D341Med (cell line): ENCODE measurements at regions not wholly inside any gene's neighbourhood (a gene's known extent, or its start where the extent isn't known, plus 50 kb on each side); places are given as distances from the start of the nearest gene placed in this dataset.
"Not testable (repeated sequence)": the region's sequence is repeated elsewhere in the genome, so short reads cannot be mapped to it uniquely, and the experiment has no call there.

Experiments used
- DNase-seq: peaks from one replicate; pipeline ENCODE4 v3.0.0; 2012; ENCODE audit warnings: low spot score

DNA sequence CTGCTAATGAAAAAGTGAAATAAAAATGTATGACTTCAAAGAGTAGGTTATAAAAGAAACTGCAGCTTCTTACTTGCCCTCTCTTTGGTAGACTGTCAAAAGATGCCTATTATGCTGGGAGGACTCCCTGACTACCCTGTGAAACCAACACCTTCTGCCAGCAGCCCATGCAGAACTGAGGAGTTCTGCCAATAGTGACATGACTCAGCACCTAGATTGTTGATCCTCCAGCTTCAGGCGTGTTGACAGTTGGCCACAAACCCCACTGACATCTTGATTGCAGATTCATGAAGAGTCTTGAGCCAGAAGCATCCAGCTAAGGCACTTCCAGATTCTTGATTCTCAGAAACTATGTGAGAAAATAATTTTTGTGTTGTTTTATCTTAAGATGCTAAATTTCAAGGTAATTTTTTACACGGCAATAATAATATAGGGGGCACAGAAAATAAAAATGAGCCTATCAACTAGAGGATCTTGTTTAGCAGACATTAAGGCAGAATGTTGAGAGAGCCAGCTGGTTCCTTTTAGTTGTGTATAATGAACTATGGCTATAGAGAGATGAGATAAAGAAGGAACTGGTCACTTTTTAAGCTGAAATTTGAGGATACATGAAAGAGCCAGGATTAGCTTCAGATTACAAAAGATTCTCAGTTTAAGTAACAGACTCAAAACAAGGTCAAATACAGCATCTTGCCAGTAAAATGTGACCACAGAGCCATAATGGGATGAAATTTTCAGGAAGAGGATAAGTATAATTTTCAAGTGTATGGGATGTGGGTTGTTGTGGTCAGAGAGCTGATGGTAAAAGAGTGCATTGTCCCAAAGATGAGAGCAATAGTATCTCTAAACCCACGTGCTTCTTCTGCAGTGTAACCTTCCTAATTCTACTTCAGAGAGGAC lies 588.7 kb upstream of the CBLB start:
- no peak for DNase-seq

DNA sequence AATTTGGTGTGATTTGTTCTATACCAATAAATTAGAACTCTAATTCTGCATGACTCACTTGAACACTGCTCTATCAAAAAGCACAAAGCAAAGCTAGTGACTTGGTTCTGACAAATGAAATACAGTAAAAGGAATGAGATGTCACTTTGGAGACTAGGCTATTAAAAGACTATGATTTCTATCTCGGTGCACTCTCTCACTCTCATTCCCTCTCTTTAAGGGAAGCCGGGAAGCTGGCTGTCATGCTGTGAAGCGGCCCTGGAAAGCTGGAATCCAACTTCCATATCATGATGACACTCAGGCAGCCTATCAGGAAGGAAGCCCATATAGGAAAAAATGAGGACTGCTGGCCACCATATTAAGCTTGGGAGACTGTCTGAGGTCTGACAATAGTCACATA lies 590.1 kb upstream of the CBLB start:
- no peak for DNase-seq

DNA sequence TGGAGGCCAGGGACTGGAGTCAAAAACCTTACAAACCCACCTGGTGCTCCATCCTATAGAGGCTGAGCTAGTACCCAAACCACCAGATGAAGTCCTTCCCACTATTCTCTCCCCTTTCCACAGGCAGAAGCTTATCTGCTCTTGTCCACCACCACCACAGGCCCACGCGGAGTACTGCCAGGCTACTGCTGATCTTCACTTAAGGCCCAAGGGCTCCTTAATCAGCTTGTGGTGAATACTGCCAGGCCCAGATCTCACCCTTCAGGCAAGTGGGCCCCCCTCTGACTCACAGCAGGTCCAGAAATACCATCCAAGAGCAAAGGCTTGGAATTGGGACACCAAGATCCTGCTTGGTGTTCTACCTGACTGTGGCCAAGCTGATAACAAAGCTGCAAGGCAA lies 598.1 kb upstream of the CBLB start:
- no peak for DNase-seq

DNA sequence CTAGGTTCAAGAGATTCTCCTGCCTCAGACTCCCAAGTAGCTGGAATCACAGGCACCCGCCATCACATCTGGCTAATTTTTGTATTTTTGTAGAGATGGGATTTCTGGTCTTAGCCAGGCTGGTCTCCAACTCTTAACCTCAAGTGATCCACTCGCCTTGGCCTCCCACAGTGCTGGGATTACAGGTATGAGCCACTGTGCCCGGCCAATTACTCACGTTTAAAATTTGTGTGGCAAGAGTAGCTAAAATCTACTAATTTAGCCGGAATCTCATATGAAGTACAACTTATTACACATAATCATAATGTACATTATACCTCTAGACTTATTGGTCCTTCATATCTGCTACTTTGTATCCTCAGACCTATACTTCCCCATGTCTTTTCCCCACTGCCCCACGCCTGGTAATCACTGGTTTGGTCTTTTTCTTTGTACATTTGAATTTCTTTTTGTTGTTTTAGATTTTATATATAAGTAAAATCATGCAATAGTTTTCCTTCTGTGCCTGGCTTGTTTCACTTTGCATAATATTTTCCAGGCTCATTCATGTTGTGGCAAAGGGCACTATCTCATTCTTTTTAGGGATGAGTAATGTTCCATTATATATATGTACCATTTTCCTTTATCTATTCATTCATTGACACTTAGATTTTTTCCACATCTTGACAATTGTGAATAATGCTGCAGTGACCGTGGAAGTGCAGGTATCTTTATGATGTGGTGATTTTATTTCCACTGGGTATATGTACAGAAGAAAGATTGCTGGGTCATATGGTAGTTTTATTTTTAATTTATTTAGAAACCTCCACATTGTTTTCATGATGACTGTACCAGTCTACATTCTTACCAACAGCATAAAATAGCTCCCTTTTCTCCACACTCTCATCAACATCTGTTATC lies 605.0 kb upstream of the CBLB start:
- no peak for DNase-seq

DNA sequence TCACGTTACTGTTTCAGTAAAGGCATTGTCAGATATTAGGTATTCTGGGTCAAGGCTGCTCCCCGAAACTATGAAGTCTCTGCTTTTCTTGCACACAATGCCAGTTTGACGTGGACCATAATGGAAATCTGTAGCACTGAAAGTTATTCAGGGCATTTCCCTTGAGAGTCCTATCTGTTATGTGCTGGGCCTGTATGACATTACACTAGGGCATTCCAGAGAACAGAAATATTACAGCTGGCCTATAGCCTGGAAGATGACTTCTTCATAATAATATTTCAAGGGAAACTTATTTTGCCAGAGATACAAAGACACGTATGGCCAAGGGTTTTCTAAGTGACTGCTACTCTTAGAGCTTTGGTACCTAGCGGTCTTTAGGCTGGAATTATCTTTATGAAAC lies 613.6 kb upstream of the CBLB start:
- DNase-seq = no peak

DNA sequence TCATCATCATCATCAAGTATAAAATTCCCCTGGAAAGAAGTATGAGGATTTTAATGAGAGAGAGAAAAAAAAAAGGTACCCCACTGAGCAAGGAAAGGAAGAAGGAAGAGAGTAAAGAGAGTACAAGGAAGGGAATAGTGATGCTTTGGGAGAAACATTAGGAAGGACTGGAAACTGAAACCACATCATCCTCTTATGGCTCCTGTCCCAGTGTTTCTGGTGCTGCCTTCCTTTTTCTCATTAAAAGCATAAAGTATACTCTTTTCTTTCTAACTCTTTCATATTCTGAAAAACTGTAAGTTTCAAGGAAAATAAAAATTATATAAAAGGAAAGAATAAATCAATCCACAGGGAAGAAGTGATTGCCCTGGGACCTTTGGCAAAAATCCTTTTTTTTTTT lies 616.4 kb upstream of the CBLB start:
- no peak for DNase-seq

DNA sequence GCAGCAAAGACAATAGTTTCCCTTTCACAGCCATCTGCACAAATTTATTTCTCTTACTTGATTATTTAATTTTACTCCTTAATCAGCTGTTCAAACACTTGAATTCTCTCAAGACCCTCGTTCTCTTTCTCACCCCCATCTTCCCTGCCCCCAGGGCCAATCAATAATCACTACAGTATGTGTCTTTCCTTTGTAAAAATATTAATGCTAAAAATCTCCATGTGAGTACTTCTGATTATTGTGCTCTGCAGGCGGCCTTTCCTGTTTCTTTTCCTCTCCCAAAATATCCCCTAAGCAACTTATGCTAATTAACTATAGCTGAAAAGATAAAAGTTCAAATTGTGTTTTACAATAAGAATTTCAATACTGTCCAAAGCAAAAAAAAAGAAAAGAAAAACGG lies 617.0 kb upstream of the CBLB start:
- no peak for DNase-seq

- DNase-seq = not testable (repeated sequence)
These were observed 618.3 kb upstream of the CBLB start for GRCh38 chr3:106486945-106487639.

DNA sequence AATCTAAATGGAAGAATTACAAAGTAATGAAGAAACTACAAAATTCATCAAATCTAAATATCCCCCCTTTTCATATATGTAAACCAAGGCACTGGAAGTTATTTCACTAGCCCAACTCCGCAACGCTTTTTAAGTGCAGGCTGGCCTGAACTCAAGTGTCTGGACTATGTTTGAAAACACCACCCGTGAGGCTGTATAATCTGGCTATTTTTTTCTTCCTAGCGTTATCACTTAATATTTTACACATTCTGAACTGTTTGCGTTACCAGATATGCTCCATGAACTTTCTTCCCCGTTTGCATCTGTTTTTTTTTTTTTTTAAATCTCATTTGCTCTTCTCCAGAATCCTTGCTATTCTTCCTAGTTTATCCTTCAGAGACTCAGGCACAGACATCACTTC lies 619.5 kb upstream of the CBLB start:
- no peak for DNase-seq

DNA sequence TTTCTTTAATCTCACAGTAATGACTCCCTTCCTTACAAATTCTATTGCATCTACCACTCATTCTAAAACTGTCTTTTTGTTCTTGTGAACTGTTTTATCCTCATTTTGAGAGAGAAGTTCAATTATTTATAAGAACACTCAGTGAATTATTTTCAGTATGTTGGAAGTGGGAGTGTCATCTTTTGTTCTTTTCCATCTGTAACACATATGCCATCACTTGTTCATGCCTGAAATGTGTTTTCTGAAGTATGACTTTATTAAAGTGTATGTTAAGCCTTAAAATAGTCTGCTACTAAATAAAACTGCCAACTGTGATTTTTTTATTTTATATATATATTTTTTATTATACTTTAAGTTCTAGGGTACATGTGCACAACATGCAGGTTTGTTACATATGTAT lies 623.0 kb upstream of the CBLB start:
- DNase-seq = no peak

- DNase-seq = no peak
These were observed 639.6 kb upstream of the CBLB start for GRCh38 chr3:106508331-106508893.

GRCh38 chr3:106510206-106510605 lies 641.4 kb upstream of the CBLB start:
- no peak for DNase-seq

- DNase-seq = no peak
These were observed 644.0 kb upstream of the CBLB start for GRCh38 chr3:106512846-106513245.

GRCh38 chr3:106514431-106514830 lies 645.6 kb upstream of the CBLB start:
- DNase-seq = no peak

GRCh38 chr3:106518516-106518915 lies 649.7 kb upstream of the CBLB start:
- no peak for DNase-seq

GRCh38 chr3:106522397-106522796 lies 653.6 kb upstream of the CBLB start:
- no peak for DNase-seq

DNA sequence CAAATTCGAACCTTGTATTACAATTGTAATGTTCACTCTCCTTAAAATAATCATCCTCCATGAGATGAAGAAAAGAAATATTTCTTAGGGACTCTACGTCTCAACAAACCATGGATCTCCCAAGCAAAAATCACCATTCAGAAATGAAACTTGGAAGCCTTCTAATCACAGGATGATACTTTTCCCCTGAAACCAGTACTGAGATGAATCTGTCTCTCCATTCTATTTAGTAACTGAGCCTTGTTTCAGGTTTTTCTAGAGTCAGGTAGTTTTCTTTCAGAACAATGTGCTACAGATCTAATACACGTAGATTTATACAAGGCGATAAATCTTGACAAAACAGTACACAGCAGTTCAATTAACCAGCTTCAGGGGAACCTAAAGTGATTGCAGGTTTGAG lies 660.1 kb upstream of the CBLB start:
- DNase-seq = no peak

DNA sequence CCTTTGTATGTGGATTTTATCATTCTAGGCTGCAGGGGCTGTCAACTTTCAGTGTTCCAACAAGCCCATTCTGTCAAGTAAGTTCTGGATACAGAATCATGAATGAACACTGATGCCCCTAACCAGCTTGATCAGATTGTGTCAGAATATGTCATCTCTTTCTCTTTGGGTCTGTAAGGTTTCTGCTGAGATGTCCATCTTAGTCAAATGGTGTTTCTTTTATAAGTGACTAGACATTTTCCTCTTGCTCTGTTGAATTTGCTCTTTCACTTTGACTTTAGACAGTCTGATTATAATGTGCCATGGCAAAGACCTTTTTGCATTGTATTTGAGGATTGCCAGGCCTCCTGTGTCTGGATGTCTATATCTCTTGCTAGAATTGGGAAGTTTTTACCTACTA lies 660.9 kb upstream of the CBLB start:
- no peak for DNase-seq

DNA sequence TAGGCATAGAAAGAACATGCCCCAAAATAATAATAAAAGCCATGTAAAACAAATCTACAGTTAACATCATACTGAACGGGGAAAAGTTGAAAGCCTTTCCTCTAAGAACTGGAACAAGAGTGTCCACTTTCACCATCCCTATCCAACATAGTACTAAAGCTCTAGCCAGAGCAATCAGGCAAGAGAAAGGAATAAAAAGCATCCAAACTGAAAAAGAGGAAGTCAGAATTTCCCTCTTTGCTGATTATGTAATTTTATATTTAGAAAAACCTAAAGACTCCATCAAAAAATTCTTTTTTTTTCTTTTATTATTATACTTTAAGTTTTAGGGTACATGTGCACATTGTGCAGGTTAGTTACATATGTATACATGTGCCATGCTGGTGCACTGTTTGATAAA lies 661.6 kb upstream of the CBLB start:
- no peak for DNase-seq

DNA sequence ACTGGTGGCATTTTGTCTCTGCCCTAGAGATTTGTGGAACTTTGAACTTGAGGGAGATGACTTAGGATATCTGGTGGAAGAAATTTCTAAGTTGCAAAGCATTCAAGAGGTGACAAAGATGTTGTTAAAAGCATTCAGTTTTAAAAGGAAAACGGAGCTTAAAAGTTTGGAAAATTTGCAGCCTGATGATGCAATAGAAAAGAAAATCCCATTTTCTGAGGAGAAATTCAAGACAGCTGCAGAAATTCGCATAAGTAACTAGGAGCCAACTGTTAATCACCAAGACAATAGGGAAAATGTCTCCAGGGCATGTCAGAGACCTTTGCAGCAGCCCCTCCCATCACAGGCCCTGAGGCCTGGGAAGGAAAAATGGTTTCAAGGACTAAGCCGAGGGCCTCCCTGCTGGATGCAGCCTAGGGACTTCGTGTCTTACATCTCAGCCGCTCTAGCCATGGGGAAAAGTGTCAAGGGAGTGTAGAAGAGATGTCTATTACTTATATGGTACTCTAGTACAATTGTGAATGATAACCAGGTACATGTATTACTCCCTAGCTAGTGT lies 663.0 kb upstream of the CBLB start:
- not testable (repeated sequence) for DNase-seq

DNA sequence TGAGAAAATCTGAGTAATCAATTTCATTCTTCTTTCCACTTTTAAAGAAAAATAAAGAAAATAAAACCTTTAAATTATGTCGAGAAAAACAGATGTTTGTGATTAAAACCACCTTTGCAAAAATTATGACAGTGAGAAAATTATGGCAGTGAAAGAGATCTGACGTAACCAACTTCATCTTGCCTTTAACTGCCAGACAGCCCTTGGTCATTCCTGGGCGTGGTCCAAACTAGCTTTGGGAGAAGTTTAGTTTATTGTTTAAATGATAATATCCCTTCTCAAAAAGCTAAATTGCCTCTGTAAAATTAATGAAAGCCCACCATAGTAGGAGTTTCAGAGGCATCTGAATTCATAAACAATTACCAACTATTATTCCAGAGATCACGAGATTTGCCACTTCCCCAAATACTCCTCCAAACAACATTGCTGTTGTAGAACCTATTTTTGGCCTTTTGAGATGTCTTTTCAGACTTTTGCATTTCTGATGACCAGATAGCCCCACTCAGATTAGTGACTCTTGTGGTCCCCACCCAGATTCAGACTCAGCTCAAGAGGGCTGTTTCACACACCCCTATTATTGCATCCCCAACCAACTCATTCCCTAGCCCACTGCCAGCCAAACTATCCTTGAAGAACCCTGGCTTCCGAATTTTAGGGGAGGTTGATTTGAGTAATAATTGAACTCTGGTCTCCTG lies 664.4 kb upstream of the CBLB start:
- DNase-seq = no peak
